Stimulated activated naive CD8-positive, alpha-beta T cell treated with anti-CD3 and anti-CD28 coated beads, Interleukin-15, amount 100 ng/mL, for 72 hours (primary cell): ENCODE measurements at regions not wholly inside any gene's neighbourhood (a gene's known extent, or its start where the extent isn't known, plus 50 kb on each side); places are given as distances from the start of the nearest gene placed in this dataset.

Source experiments
- ATAC-seq: fragments of 150-1000 bp; cut with Tn5 transposase; 2 replicates; pipeline ENCODE4 v1.10.0; 2021; ENCODE audit warnings: mild to moderate bottlenecking, moderate library complexity
- DNase-seq, 2 donors: peaks; one replicate each; pipeline ENCODE4 v3.0.0; 2021 to 2022
- H3K27ac Mint-ChIP-seq, 2 donors: one replicate each; pipeline ENCODE4 v1.8.0; 2022; ENCODE audit warnings: mild to moderate bottlenecking in 2 of 2, mixed read lengths in 2 of 2, moderate library complexity in 2 of 2
- H3K27me3 Mint-ChIP-seq: one replicate; pipeline ENCODE4 v1.8.0; 2022; ENCODE audit warnings: mixed read lengths
- H3K4me1 Mint-ChIP-seq: one replicate; pipeline ENCODE4 v1.8.0; 2022; ENCODE audit warnings: mild to moderate bottlenecking, mixed read lengths
- H3K4me3 Mint-ChIP-seq, 2 donors: one replicate each; pipeline ENCODE4 v1.8.0; 2022; ENCODE audit warnings: mild to moderate bottlenecking in 2 of 2, mixed read lengths in 2 of 2, moderate library complexity in 1 of 2
- H3K9me3 Mint-ChIP-seq, 2 donors: one replicate each; pipeline ENCODE4 v1.8.0; 2022; ENCODE audit warnings: mixed read lengths in 2 of 2

DNA sequence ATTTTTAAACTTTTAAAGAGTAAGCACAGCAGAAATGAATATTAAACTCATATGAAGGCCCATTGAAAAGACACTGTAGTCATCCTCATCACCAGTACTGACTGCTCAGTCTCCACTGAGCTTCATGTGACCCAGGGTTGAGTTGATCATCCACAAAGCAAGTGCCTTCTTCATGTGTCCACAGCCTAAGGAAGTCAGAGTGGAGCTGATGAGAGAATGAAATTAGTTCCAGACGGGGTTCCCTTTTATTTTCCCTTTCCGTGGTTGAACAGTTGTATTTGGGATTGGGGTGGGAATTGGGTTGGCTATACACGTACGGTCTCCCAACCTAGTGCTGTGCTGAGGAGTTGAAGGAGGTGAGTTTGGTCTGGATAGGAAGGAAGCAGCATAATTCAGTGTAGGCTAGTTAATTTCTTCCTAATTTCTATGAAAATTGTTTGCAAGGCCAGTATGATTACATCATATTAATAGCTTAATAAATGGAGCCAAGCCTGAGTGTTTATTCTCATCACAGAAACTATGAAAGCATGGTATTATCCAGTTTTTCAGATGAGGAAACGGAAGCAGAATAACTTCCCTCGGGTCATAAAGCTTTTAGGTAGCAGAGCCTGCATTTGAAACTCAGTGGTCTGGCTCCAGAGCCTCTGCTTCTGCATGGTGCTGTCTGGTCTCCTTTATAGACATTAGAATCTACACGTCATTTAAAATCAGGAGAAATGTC, 103.9 kb upstream of the DMRT1 start:
- DNase-seq (no peak), ATAC-seq (no peak)
- Mint-ChIP-seq H3K9me3 (no peaks in the 10 kb centered on the region), H3K27me3 (no peaks in the 10 kb centered on the region), H3K4me3 (no peak overlapping the region), H3K27ac (no peak overlapping the region), H3K4me1 (no peaks in the 10 kb centered on the region)

DNA sequence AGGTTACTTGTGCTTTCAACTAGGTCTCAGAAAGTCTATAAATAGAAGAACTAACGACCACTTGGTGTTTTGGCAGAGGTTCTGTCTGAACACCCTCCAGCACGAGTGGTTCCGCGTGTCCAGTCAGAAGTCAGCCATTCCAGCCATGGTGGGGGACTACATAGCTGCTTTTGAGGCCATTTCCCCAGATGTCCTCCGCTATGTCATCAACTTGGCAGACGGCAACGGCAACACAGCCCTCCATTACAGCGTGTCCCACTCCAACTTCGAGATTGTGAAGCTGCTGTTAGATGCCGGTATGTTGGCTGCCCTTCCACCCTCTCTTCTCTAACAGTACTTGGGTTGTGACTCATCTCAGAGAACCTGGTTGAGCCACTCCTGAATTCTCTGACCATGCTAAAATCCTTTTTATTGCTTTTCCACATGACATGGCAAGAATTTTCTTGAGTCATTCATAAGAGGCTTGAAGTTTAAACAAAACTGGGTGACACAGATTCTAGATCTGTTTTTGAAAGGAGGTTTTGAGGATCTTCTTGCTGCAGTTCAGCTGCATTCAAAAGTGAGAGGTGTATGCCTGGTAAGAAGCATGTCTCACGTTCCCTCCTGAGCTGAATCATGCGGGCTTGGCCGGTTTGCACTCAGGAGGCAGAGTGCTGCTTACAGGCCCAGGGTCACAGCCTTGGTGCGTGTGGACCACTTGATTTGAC, 103.1 kb upstream of the DMRT1 start:
- Mint-ChIP-seq H3K4me3 (no peak overlapping the region), H3K27ac (no peak overlapping the region), H3K27me3 (no peaks in the 10 kb centered on the region), H3K9me3 (no peaks in the 10 kb centered on the region), H3K4me1 (no peaks in the 10 kb centered on the region)
- DNase-seq (no peak), ATAC-seq (no peak)

DNA sequence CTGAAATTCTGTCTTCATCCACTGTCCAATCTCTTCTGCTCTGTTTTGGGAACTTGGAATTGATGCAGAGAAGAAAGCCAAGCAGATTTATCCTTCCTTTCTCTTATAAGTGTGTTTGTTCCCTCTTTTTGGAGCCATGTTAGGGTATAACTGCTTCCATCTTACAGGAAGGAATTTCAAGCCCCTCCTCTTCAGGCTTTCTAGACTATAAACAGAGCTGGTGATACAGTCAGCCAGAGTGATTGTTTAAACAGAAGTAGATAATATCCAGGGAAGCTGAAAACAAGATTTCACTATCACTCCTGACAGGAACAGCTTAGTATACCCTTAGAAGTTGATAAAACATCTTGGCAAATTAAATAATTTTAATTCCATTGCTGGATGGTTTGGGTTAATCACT, 102.1 kb upstream of the DMRT1 start:
- Mint-ChIP-seq H3K27ac (no peak overlapping the region), H3K4me3 (no peak overlapping the region), H3K27me3 (no peaks in the 10 kb centered on the region), H3K4me1 (no peaks in the 10 kb centered on the region), H3K9me3 (no peaks in the 10 kb centered on the region)
- ATAC-seq (no peak), DNase-seq (no peak)

DNA sequence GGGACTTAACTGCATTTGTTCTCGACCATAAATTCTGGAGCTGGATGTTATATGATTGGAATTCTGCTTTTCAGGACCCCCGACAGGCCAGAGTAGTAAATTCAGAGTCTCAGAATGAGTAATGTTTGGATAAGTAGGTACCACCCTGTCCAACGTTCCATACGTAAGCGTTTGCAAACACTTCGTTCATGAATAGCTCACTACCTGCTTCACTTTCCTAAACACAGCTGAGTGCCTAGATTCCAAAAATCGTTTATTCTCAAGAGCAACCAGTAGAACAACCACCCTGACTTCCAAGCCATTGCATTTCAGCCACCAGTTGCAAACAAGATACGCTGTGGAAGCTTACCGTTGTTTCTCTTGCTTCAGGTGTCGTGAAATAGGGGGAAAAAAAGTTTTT, 101.3 kb upstream of the DMRT1 start:
- H3K27me3 Mint-ChIP-seq = no peaks in the 10 kb centered on the region
- DNase-seq (no peak), ATAC-seq (no peak)
- H3K9me3 Mint-ChIP-seq = no peaks in the 10 kb centered on the region
- H3K27ac Mint-ChIP-seq = no peak overlapping the region
- H3K4me1 Mint-ChIP-seq = no peaks in the 10 kb centered on the region
- no peak overlapping the region for H3K4me3 Mint-ChIP-seq

DNA sequence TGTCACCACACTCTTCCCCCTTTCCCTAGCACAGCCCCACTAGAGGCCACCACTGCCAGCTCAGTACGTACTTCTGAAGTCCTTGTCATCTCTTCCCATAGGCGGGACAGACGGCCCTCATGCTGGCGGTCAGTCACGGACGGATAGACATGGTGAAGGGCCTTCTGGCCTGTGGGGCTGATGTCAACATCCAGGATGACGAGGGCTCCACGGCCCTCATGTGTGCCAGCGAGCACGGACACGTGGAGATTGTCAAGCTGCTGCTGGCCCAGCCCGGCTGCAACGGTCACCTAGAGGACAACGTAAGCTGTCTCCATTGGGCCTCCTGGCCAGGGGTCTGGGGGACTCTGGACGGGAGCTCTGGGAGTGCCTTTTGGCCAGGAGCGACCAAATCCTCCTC, 99.4 kb upstream of the DMRT1 start:
- ATAC-seq (no peak), DNase-seq (no peak)
- Mint-ChIP-seq H3K27me3 (no peaks in the 10 kb centered on the region), H3K27ac (no peak overlapping the region), H3K4me1 (no peaks in the 10 kb centered on the region), H3K4me3 (no peak overlapping the region), H3K9me3 (no peaks in the 10 kb centered on the region)

DNA sequence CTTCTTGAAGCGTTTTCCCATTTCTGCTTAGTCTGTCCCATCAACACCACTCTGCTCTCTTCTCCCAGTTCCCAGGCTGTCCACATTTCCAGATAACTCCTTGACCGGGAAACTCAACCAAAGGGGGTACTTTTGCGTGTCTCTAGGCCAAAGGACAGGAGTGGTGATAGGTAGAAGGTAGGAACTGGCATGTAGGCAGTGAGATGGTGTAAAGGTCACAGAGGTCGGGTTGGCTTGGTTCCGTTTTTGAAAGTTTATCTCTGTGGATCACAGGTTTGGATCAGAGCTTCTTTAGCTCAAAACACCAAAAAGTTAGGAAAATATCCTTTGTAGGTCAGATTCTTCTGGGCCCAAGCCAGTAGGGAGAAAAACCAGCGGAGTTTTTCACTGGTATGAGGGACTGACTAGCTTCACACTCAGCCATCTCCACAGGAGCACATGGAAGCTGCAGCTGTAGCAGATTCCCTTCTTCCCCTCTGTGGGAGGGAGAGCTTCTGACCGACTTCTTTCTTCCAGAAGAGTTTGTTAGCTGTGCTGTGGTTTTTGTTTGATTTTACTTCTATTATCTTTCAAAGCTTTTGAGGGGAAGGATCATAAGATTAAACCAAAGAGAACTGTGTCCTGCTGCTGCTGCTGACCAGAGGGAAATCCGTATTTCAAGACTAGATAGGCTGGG, 98.4 kb upstream of the DMRT1 start:
- Mint-ChIP-seq H3K4me3 (no peak overlapping the region), H3K27me3 (no peaks in the 10 kb centered on the region), H3K27ac (peak overlapping the region in 1 of 2 donors; percentile 8), H3K9me3 (no peaks in the 10 kb centered on the region), H3K4me1 (peaks cover under 1% of the 10 kb centered on the region)
- no peak for DNase-seq
- no peak for ATAC-seq

DNA sequence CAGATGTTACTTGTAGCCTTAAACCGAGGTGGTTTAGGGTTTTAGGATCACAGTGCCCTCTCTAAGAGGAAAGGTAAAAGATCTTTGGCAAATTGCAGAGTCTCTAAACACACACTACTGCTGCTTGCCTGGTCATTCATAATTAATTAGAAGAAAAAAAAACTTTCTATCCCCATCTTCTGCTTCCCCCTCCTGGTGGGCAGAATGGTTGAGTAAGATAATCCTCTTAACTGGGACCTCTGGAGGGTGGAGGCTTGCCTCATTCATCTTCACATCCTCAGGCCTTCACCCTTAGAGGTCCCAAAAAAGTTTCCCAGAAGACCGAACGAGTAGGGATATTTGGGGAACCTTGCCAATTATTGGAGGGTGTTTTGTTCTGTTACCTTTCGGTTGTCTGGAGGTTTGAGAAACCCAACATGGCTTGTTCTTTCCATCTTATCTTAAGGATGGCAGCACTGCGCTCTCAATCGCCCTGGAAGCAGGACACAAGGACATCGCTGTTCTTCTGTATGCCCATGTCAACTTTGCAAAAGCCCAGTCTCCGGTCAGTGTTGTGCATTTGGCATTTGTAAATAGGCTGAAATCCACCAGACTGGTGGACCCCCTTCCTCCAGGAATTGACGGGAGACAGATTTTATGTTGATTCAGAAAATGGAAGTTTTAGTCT, 97.3 kb upstream of the DMRT1 start:
- Mint-ChIP-seq H3K4me1 (peaks cover 12% of the 10 kb centered on the region), H3K4me3 (no peak overlapping the region), H3K27ac (peak overlapping the region in 1 of 2 donors; percentile 37), H3K9me3 (no peaks in the 10 kb centered on the region), H3K27me3 (no peaks in the 10 kb centered on the region)
- ATAC-seq (no peak), DNase-seq (no peak)

DNA sequence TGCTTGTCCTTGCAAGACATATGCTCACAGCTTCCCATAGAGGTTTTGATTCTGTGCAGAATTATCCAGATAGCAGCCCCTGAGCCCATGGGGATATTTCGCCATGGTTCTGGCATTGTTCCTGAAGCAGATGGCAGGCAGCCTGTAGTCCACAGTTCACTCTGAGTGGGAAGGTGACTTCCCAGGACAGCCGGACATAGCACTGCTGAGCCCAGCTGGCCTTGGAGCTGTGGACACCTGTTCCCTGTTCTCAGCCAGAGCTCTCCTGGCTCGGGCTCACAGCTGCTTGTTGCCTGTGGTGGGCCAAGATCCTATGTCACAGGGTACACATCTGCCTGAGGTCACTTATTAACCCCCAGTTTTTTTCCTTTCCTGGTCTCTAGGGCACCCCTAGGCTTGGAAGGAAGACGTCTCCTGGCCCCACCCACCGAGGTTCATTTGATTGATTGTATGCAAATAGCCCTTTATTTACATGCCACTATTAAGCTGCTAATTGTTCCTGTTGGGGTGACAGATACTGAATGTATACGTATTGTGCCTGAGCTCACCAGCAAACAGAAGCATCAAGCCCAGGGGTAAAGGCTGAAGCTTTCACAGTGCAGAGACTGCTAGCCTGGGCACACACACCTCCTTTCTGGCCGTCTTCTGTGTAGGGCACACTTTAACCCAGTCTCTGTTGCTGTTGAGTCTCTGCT, 96.6 kb upstream of the DMRT1 start:
- H3K27ac Mint-ChIP-seq = no peak overlapping the region
- H3K4me3 Mint-ChIP-seq = no peak overlapping the region
- ATAC-seq (no peak), DNase-seq (no peak)
- peaks cover 19% of the 10 kb centered on the region for H3K4me1 Mint-ChIP-seq
- H3K9me3 Mint-ChIP-seq = no peaks in the 10 kb centered on the region
- H3K27me3 Mint-ChIP-seq = no peaks in the 10 kb centered on the region

DNA sequence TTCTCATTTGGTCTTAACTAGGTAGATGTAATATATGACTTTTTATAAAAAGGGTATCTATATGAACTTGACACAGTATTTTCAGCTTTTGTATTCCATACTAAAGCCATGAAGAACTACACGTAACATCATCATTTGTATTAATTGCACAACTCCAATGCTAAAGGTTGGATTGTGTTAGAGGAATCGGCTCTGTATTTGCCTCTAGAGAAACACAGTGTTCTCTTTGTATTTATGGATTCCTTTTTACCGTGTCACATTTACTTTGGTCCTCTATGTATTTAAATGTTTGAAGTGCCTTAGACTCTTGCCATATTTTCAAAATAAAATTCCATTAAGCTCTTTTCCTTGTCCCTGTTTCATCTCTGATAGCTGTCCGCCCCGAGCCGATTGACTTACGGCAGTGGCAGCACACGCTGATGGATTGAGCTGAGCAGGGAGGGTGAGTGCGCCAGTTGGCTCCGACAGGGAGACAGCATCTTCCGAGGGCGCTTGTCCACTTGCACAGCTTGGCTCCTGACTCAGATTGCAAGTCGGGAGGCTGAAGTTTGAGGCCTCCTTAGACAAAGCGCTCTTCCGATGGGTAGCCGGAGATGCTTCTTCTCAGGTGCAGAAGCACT, 95.6 kb upstream of the DMRT1 start:
- Mint-ChIP-seq H3K4me3 (no peak overlapping the region), H3K27ac (peak overlapping the region in 1 of 2 donors; percentile 19), H3K4me1 (peaks cover 28% of the 10 kb centered on the region), H3K9me3 (no peaks in the 10 kb centered on the region), H3K27me3 (no peaks in the 10 kb centered on the region)
- no peak for DNase-seq
- no peak for ATAC-seq

DNA sequence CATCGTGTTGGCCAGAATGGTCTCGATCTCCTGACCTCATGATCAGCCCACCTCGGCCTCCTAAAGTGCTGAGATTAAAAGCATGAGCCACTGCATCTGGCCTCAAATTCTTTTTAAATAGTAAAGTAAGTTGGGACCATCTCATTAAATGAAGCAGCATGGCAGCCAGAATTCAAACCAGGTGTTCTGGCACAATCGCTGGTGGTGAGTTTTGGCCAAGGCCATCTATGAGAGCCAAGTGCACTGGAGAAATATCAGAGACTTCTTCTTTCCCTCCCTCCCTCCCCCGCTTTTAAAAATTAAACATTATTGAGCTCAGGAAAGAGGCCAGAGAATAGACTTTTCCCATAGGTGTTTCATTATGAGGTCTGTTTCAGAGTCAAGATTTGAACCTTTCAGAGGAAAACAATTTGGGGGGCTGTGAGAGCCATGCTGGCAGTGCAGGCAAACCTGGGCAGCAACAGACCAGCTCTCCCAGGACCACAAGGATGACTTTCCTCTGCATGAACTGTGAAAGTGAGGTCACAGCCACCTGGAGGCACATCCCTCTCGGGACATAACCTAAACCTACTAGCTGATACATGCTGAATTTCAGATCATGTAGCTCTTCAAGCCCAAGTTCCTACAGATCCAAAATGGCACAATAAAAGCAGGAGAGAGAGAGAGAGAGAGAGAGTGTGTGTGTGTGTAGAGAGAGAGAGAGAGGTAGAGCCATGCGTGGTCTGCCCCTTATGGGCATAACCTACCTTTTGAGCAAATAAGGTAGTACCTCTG, 94.6 kb upstream of the DMRT1 start:
- Mint-ChIP-seq H3K27ac (peak overlapping the region in 1 of 2 donors; percentile 4), H3K27me3 (no peaks in the 10 kb centered on the region), H3K4me1 (peaks cover 38% of the 10 kb centered on the region), H3K4me3 (no peak overlapping the region), H3K9me3 (no peaks in the 10 kb centered on the region)
- DNase-seq (no peak), ATAC-seq (no peak)

DNA sequence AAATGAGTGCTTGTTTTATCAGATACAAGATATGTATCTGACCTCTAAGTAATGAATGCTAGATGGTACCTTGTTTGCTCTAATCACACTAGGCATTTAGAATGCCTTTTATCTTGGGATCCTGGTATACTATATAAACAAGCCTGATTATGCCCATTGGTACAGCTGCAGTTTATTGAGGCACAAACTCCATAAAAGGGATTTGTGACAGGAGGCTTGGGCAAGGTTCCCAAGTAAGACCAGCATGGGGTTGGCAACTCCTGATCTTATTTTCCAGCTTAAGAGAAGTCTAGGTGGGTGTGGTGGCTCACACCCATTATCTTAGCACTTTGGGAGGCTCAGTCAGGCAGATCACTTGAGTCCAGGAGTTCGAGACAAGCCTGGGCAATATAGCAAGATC, 93.9 kb upstream of the DMRT1 start:
- no peaks in the 10 kb centered on the region for H3K9me3 Mint-ChIP-seq
- peak overlapping the region in 1 of 2 donors; percentile 71 for H3K27ac Mint-ChIP-seq
- H3K4me1 Mint-ChIP-seq = peaks cover 45% of the 10 kb centered on the region
- no peak for ATAC-seq
- DNase-seq = no peak
- no peak overlapping the region for H3K4me3 Mint-ChIP-seq
- H3K27me3 Mint-ChIP-seq = no peaks in the 10 kb centered on the region

DNA sequence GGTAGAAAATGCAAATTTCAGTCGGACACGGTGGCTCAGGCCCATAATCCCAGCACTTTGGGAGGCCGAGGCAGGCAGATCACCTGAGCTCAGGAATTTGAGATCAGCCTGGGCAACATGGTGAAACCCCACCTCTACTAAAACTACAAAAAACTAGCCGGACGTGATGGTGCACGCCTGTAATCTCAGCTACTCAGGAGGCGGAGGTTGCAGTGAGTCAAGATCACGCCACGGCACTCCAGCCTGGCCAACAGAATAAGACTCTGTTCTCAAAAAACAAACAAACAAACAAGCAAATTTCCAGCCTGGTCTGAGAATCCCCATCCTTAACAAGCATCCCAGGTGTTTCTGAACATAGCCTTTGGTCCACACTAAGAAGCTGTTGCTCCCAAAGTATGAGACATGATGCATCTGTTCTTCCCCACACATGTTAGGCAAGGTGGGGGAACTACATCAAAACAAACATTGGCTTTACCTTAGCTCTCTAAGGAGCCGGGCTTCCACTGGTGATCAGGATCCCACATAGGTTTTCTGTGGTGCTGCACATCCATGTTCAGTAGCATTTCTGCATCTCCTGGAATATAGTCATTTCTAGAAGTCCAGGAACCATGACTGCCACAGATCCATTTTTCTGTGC, 92.5 kb upstream of the DMRT1 start:
- Mint-ChIP-seq H3K4me1 (peaks cover 47% of the 10 kb centered on the region), H3K27me3 (no peaks in the 10 kb centered on the region), H3K9me3 (no peaks in the 10 kb centered on the region), H3K27ac (no peak overlapping the region), H3K4me3 (no peak overlapping the region)
- DNase-seq (no peak), ATAC-seq (no peak)

DNA sequence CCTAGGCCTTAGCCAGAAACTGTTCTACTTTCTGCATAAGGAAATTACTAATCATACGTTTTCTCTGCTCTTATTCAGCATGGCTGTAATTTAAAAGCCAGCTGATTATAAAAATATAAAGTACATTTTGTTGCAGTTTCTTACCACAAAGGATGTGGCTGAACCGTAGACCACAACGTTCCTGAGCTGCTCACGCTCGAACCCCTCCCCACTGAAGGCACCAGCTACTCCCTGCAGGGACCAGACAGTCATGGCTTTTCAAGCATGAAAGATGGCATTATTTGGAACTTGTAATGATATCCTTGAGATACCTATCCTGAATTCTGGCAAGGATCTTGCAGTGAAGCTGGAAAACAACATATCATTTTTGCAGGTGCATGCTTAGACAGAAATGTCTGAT, 91.8 kb upstream of the DMRT1 start:
- Mint-ChIP-seq H3K9me3 (no peaks in the 10 kb centered on the region), H3K4me3 (no peak overlapping the region), H3K27me3 (no peaks in the 10 kb centered on the region), H3K27ac (peak overlapping the region in 1 of 2 donors; percentile 46), H3K4me1 (peaks cover 47% of the 10 kb centered on the region)
- peak; percentile 10 to 48 for DNase-seq
- peak; percentile 77 for ATAC-seq
